Pancreas (tissue), 10 donors: ENCODE measurements at regions not wholly inside any gene's neighbourhood (a gene's known extent, or its start where the extent isn't known, plus 50 kb on each side); places are given as distances from the start of the nearest gene placed in this dataset.

Experiments used
- ATAC-seq, 4 donors: fragments of 200-7000 bp; cut with Tn5 transposase; one replicate each; pipeline versions ENCODE4 v1.8.0 to v1.9.1; 2020; ENCODE audit warnings: mild to moderate bottlenecking in 4 of 4, moderate library complexity in 4 of 4
- DNase-seq, 6 donors: peaks; one replicate each; pipeline ENCODE4 v3.0.0-alpha.2; 2020
- FAIRE-seq: peaks from 2 replicates; lab custom pipeline; 2012; peaks lifted over from hg19 to GRCh38; lab: Jason Lieb, UNC
- H3K27ac ChIP-seq, 4 donors: fragments of 200-600 bp; sonication (generic); 1 replicate in 3 of 4; 2 replicates in 1 of 4; pipeline versions ENCODE4 v1.5.0 to v1.8.0; 2020
- H3K27me3 ChIP-seq, 4 donors: fragments of 200-600 bp; one replicate each; pipeline ENCODE4 v1.8.0; 2021
- H3K36me3 ChIP-seq, 3 donors: fragments of 200-600 bp; sonication (generic) in 1 of 3; one replicate each; pipeline versions ENCODE4 v1.5.0 to v1.8.0; 2020 to 2021
- H3K4me1 ChIP-seq, 3 donors: fragments of 200-600 bp; one replicate each; pipeline ENCODE4 v1.8.0; 2021
- H3K4me3 ChIP-seq, 4 donors: fragments of 200-600 bp; sonication (generic) in 2 of 4; one replicate each; pipeline versions ENCODE4 v1.5.0 to v1.8.0; 2020 to 2021
- H3K9me3 ChIP-seq, 4 donors: fragments of 200-600 bp; one replicate each; pipeline ENCODE4 v1.8.0; 2021
- CTCF ChIP-seq, 4 donors: fragments of 200-600 bp; sonication (generic) in 3 of 4; IDR thresholded peaks; one replicate each; pipeline versions ENCODE4 v1.5.0 to v1.8.0; 2021; ENCODE audit warnings: antibody characterized with exemption in 4 of 4
- WGBS, 2 donors: extraction: QIAGEN DNeasy Blood & Tissue Kit; methylation state at CpG; one replicate each; pipeline ENCODE4 v1.1.7; 2013; 5-methylcytosine and 5-hydroxymethylcytosine counted together
- intact Hi-C, 3 donors: fragments of 100-400 bp; cut with DNase I; formaldehyde crosslinking; loops; one replicate each; pipeline versions ENCODE4 v1.11.1 to v1.14.2; 2022
- donor health status: healthy with polysubstance abuse.
- donor health status: DM: no; HTN: no; CAD: no; lungs with moderate emphysema.
- donor health status: DM: no; HTN: no; CAD: no.
- donor health status: control.
- donor health status: control.
- donor health status: Bipolar disorder and iron deficiency.
- donor health status: DM: yes; HTN: yes; CAD: no.
- donor health status: DM: no; HTN: no; CAD: no.
- donor health status: DM: no; HTN: no; CAD: no.
- donor health status: DM: yes; HTN: yes; CAD: no.

GRCh38 chr2:175690113-175690837 is 311.8 kb downstream of the LNPK start:
- WGBS, 2 donors, result 19 to 24% methylated on average over 4 of the region's 4 CpGs
- no peak overlapping the region for H3K27ac ChIP-seq
- intact Hi-C loops, result no loop called here
- no peaks in the 10 kb centered on the region for H3K4me1 ChIP-seq
- no peak overlapping the region for H3K4me3 ChIP-seq
- peak; percentile 48 to 80 (median 78) for ATAC-seq
- H3K27me3 ChIP-seq, result peaks cover 0 to 12% (median 1%) of the 10 kb centered on the region in 4 donors
- peak in 2 of 6 donors; percentile 7 to 35 for DNase-seq
- no peaks in the 10 kb centered on the region for H3K9me3 ChIP-seq
- TF ChIP-seq CTCF (IDR thresholded peaks at IDR 0.05), result peak; percentile 58 to 68 (median 62)
- FAIRE-seq, result peak; percentile 96
- H3K36me3 ChIP-seq, result no peaks in the 10 kb centered on the region

GRCh38 chr2:175688243-175688642 is 313.8 kb downstream of the LNPK start:
- Histone ChIP-seq H3K27ac (no peak overlapping the region), H3K4me1 (no peaks in the 10 kb centered on the region), H3K4me3 (no peak overlapping the region), H3K9me3 (no peaks in the 10 kb centered on the region), H3K27me3 (peaks cover 0 to 12% (median 0%) of the 10 kb centered on the region in 4 donors), H3K36me3 (no peaks in the 10 kb centered on the region)
- DNase-seq, result no peak
- FAIRE-seq, result no peak
- no peak for ATAC-seq
- WGBS, 2 donors, result 65 to 72% methylated on average over 4 of the region's 4 CpGs
- intact Hi-C loops, result loop anchor here in 1 of 3 donors (5.0 kb wide), 1 partner anchor 404 kb away; the partner anchor contains the start of gene HOXD13
- no peak for TF ChIP-seq CTCF (IDR thresholded peaks at IDR 0.05)

- no peak for DNase-seq
- no peak overlapping the region for H3K4me3 ChIP-seq
- H3K9me3 ChIP-seq, result no peaks in the 10 kb centered on the region
- no peak overlapping the region for H3K27ac ChIP-seq
- no peaks in the 10 kb centered on the region for H3K36me3 ChIP-seq
- WGBS, 2 donors, result 46 to 50% methylated on average over 6 of the region's 6 CpGs
- no peak for ATAC-seq
- no peak for FAIRE-seq
- intact Hi-C loops, result loop anchor here in 1 of 3 donors (5.0 kb wide), 1 partner anchor 405 kb away; the partner anchor contains the start of gene HOXD13
- no peak for TF ChIP-seq CTCF (IDR thresholded peaks at IDR 0.05)
- no peaks in the 10 kb centered on the region for H3K4me1 ChIP-seq
- peaks cover 0 to 14% (median 0%) of the 10 kb centered on the region in 4 donors for H3K27me3 ChIP-seq
Measured at GRCh38 chr2:175687465-175687864, 314.6 kb downstream of the LNPK start.

GRCh38 chr2:175686002-175686401 is 316.1 kb downstream of the LNPK start:
- no peak for FAIRE-seq
- TF ChIP-seq CTCF (IDR thresholded peaks at IDR 0.05), result no peak
- H3K4me3 ChIP-seq, result no peak overlapping the region
- H3K36me3 ChIP-seq, result no peaks in the 10 kb centered on the region
- H3K9me3 ChIP-seq, result no peaks in the 10 kb centered on the region
- H3K4me1 ChIP-seq, result no peaks in the 10 kb centered on the region
- H3K27me3 ChIP-seq, result peaks cover 0 to 14% (median 0%) of the 10 kb centered on the region in 4 donors
- intact Hi-C loops, result loop anchor here in 1 of 3 donors (5.0 kb wide), 1 partner anchor 406 kb away; the partner anchor contains the start of gene HOXD13
- ATAC-seq, result no peak
- 41 to 51% methylated on average over 7 of the region's 7 CpGs for WGBS, 2 donors
- no peak overlapping the region for H3K27ac ChIP-seq
- no peak for DNase-seq

- ATAC-seq (no peak), DNase-seq (no peak), FAIRE-seq (no peak)
- intact Hi-C loops, result loop anchor here in 1 of 3 donors (5.0 kb wide), 1 partner anchor 413 kb away; the partner anchor contains the start of gene HOXD12
- Histone ChIP-seq H3K27me3 (peaks cover 0 to 14% (median 0%) of the 10 kb centered on the region in 4 donors), H3K36me3 (no peaks in the 10 kb centered on the region), H3K4me3 (no peak overlapping the region), H3K9me3 (no peaks in the 10 kb centered on the region), H3K27ac (no peak overlapping the region), H3K4me1 (no peaks in the 10 kb centered on the region)
- TF ChIP-seq CTCF (IDR thresholded peaks at IDR 0.05), result no peak
- WGBS, 2 donors, result 44 to 55% methylated on average over 4 of the region's 4 CpGs
Measured at GRCh38 chr2:175684466-175684865, 317.6 kb downstream of the LNPK start.
